GM21526 (cell line): ENCODE measurements at regions not wholly inside any gene's neighbourhood (a gene's known extent, or its start where the extent isn't known, plus 50 kb on each side); places are given as distances from the start of the nearest gene placed in this dataset.
A peak's percentile ranks its signal among the peaks of the same experiment; 100 is the strongest.

Source experiments
- ATAC-seq: cut with Tn5 transposase; IDR thresholded peaks from one replicate; pipeline ENCODE4 v1.9.1; 2021; ENCODE audit warnings: moderate library complexity; ENCODE audit not compliant: unreplicated experiment, low FRiP score

DNA sequence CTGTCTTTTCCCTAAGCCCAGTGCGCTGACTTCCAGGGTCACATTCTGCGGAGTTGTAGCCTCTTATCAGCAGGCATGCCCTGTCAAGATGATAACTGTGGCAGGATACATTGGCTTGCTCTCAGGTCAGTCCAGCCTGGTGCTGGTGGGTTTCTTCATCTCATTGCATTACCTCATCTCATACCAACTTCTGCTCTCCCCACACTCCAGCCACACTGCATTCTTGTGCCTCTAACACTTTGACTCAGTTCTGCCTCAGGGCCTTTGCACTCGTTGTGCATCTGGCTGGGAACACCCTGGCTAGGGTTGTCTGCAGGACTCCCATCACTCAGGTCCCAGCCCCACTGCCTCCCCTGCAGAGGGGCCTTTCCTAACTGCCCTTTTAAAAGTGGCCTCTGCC is 110.3 kb upstream of the BACH2 start:
- no peak for ATAC-seq

DNA sequence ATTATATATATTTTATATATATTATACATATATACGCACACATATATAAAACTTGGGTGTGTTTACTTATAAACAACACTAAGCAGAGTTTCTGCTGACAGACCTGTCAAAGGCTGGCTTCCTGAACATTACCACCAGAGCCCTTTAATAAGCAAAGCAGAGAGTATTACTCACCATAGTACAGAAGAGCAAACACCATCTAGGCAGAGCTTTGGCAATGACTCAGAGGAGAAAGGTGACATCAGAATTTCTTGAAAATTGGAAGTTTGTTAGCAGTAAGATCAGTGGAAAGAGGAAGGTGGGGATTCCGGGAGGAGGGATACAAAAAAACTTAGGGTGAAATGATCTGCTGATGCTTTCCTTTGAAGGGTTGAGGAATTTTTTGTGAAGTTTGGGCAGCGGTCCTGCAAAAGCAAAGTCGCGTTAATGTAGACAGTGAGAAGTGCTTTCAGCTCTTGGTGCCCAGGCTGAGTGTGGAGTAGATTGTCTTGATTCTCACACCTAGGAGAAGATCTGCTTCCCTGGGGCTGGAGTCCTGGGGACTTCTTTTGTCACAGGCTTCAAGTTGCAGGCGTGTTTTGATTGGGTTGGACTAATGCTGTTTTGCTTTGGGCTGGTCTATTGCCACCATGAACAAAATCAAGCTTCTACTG is 109.6 kb upstream of the BACH2 start:
- ATAC-seq: no peak

DNA sequence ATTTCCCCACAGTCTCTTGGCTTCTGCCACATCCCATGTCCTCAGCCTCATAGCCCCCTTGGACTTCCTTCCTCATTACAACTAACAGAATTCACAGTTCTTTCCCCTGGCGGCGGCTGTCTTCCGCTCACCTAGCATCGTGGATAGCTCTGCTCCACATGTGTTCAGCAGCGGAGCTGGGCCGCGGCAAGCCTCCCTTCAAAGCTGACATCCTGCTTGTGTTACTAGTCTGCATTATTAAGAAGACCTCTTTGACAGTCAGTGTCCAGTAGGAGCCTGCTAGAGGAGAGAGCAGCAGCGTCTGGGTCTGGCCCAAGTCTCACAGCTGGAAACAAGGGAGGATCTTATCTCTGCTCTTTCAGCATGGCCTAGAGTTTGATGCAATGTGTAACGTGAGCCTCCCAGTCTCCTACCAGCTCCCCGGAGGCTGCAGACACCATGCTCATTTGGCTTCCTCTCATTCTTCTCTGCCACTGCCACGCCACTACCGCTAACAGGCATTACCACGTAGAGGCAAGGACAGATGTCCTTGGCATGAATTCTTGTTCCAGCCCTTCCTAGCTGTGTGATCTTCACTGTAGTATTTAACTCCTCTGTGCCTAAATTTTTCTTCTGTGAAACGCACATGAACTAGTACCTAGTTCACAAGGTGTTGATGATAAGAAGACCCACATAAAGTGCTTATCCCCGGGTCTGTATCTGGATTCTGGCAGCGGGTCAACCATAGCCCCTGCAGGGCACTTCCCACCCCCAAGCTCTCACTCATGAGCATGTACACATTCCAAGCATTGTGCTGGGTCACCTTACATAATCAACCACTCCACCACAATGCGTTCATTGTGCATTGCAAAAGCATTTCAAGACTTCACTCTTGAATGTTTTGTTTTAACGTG is 107.1 kb upstream of the BACH2 start:
- no peak for ATAC-seq

DNA sequence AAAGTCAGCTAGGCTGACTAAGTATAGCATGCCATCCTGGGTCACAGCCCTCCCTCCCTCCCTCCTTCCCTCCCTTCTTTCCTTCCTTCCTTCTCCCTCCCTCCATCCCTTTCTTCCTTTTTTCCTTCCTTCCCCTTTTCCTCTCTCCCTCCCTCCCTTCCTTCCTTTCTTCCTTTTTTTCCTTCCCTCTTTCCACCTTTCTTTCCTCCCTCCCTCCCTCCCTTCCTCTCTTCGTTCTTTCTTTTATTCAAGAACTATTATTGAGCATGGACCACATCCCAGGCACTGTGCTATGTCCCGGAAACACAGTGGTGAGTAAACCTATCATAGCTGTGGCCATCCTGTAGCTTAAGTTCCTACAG is 106.2 kb upstream of the BACH2 start:
- ATAC-seq: no peak

GRCh38 chr6:90401933-90402830 is 105.5 kb upstream of the BACH2 start:
- ATAC-seq: no peak

DNA sequence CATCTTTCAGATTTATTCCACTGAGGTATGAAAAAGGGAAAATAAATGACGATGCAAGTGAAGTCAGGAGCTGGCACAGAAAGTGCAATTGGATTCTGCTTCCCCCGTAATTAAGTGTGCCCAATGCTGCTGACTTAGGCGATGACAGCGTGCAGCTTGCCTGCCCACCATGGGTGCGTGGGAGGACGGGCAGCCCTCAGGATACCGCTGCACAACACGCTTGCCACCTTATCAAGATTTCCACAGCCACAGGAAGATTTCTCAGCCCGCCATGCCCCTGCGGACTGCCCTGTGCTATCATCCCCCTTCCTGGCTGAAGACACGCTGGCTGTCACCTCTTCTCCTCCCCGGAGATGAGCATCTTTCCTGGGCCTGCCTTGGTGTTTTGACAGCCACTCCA is 103.3 kb upstream of the BACH2 start:
- no peak for ATAC-seq

DNA sequence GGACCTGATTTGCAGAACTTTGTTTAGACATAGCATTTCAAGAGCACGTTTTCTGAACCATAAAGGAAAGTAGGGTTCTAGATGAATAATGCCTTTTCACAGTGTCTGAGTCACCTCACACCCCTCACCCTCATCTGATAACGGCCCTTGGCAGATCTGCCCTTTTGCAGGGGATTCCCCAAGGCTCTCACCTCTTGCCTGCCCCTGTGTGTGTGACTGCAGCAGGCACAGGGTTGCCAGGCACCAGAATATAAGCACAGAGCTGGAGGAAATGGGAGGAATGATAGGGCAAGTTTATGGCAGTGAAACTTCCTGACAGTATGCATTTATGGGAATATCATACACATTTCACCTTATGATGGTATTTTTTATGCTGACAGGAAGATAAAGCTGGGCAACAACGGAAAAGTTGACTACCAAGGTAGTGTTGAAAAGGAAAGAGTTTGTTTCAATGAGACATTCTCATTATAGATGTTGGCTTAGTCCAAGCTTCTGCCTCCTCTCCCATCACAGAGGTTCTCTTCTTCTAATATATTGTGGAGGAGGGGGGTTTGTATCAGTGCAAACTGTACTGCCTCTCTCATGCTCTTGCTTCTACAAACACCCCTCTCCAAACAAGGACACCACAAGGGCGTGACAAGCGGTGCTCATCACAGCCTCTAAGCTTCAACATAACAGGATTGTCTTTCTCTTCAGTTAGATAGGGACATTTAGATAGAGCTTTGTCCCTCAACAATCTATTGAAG is 101.5 kb upstream of the BACH2 start:
- no peak for ATAC-seq

GRCh38 chr6:90397047-90397446 is 100.4 kb upstream of the BACH2 start:
- no peak for ATAC-seq

DNA sequence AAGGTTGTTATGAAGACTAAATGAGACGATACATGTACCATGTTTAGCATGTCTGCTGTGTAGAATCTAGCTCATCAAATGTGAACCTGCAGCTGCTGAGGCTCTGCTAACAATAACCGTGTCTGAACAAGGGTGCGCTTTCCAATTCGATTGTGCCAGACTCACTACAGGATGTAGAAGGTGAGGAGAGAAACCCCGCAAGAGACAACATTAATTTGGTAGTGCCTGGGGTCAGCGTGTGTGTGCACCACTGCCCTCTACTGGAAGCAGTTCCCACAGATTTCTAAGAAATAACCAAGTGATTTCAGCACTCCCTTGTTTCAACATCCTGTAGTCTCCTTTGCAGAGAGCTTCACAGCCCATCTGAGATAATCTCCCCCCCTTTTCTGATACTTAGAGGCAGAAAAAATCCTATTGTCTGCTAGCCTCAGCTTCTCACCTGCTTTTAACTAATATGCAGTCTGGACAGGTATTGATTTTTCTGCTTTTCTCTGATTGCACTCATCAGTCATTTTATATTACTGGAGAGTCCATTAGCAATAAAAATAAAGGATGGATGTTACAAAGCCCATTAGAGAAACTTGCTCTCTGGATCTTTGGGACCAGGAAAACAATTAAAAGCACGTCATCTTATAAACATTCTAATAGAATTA is 96.7 kb upstream of the BACH2 start:
- ATAC-seq: no peak

DNA sequence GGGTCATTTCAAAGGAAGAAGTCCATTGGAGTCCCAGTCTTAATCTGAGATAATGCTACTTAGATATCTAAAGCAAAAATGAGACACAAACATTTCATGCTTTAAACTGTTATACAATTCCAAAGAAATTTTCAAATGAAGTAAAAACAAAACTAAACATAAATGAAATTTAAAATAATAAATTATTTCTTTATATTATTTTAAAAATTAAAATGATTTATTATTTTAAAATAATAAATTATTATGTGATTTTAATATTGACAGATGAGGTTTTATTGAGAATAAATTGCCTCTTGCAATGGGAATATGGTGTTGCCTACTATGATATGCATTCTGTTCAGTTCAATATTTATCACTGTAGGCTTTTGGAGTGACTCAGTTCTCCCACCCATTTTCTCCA is 93.7 kb upstream of the BACH2 start:
- no peak for ATAC-seq

DNA sequence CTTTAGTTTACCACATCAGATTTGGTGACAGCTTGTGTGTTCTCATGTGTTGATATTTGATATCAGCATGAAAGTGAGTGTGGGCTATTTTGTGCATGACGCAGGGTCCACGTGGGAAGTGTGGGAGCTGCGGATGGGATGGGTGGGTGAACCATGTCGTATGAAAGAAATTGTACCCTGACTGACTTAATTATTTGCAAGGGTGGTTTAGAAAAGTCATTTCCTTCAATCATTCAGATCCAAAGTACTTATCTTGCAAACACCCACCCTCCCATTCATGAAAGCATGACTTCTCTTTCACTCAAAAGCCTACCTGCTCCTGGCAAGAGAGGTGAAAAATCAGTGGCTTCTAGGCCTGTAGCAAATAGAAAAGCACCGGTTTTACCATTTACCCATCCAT is 91.8 kb upstream of the BACH2 start:
- no peak for ATAC-seq

DNA sequence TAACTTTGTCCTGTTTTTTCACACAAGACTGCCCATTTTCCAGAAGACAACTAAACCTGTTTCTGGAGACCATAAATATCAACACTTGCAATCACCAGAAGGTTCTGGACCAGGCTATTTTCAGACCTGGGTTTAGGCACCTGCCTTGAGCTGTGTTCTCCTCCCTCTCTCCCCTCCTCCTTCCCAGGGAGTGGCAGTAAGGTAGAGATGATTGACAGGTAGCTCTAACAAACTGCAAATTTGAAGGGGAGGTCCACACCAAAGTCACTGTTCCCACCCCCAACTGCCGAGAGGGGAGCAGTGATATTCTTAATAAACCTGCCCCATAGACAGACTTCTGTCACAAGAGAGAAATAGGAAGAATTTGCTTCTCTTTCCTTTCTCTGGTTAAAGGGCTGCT is 91.2 kb upstream of the BACH2 start:
- ATAC-seq: no peak

DNA sequence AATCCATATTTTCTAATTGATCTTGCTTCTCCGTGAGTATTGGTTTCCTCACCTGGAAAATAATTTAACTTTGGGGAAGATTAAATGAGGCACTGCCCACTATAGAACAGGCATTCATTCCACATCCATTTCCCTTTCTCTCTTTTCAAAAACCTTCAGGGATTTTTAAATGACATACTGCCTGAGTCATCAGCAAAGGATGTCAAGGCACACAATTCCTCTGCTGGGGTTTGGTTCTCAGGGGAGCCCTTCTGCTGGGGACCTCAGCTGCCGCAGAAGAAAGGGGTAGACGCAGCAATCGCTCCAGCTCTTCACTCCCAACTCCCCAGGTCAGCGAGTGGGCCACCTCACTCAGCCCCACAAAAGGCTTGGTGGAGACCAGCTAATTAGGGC is 90.7 kb upstream of the BACH2 start:
- ATAC-seq: no peak

GRCh38 chr6:90386399-90387382 is 90.0 kb upstream of the BACH2 start:
- no peak for ATAC-seq

DNA sequence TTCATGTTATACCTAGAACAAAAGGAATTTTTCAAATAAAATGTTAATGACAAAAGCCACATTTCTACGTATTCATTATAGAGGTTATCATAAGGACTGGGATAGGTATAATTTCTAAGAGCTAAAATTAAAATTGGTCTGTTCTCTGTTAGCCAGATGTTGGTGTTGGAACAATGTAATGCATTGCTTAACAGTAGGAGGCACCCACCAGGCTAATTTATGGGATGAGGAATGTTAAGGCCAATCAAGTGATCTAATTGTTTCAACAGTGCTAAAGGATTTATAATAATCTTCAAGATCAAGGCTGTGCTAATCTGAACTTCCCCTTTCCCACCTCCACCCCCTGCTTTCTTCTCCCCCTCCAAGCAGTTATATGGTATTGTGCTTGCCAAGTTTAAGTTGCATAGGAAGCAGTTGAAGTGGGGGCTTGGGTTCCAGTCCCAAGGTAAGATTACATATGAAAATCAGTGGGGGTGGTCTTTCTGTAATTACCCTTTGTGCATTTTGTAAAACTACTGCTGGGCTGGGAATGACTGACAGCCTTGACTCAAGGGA is 89.2 kb upstream of the BACH2 start:
- no peak for ATAC-seq

- ATAC-seq: no peak
These were observed 88.1 kb upstream of the BACH2 start for GRCh38 chr6:90384720-90385119.

DNA sequence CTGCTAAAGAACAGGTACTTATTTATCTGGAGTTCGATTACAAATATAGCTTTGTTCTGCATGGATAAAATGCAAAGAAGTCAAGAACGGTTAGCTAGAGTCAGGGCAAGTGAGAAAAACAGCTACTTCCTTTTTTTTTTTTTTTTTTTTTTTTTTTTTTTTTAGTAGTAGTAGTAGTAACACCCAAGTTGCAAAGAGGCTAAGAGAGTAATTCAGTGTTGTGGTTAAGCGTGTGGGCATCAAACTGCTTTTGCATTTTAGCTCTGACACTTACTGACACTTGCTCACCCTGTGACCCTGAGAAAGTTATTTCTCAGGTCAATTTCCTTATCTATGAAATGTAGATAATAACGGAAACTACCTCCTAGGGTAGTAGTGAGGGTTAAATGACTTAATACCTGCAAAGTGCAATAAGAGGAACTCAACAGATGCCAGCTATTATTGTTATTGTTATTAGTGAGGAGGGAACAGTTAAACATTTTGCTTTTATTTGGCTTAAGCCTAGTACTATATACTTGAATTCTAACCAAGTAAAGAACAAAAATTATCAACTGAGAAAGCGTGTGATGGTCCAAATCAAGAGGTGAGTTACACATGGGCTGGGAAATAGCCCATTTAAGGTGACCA is 86.7 kb upstream of the BACH2 start:
- ATAC-seq: peak; percentile 61

DNA sequence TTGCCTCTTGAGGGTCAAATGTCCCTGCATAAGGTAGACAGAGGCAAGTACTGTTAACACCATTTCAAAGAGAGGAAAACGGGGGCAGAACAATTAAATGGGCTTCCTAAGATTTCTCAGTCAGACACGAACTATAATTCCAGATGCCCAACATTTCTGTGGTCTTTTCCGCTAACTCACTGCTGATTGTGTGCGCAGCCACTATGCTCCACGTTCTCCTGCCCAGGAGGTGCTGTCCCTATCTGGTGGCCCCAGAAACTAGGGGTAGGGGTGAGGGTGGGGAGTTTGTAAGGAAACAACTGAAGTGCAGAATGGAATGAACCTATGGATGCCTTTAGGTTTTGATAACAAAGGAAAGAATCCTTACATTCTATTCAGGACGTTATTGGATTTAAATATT is 86.1 kb upstream of the BACH2 start:
- no peak for ATAC-seq
